MCF 10A (cell line): ENCODE measurements at regions not wholly inside any gene's neighbourhood (a gene's known extent, or its start where the extent isn't known, plus 50 kb on each side); places are given as distances from the start of the nearest gene placed in this dataset.

Experiments used
- BruUV-seq: library from RNA; stranded (reverse); fragments of 400-500 nt; replicated peaks from 2 replicates; lab custom pipeline; 2021; lab: Mats Ljungman, UMichigan
- CTCF ChIA-PET: fragments of 300-600 bp; sonication (Branson Sonifier 250); formaldehyde crosslinking; extraction: SDS; loops from one replicate; lab custom pipeline; 2021; ENCODE audit warnings: antibody characterized with exemption, inconsistent platforms; lab: Yijun Ruan, JAX
- POLR2A ChIA-PET: fragments of 300-600, 350-650 bp; sonication (Branson Sonifier 250); formaldehyde crosslinking; extraction: SDS; loops from one replicate; lab custom pipeline; 2020; ENCODE audit warnings: antibody characterized with exemption, inconsistent platforms; lab: Yijun Ruan, JAX
- DNase-seq: peaks from one replicate; pipeline ENCODE4 v3.0.0-alpha.2; 2018; ENCODE audit not compliant: unreplicated experiment
- H3K27ac Mint-ChIP-seq: one replicate; pipeline ENCODE4 v1.8.0; 2022; ENCODE audit warnings: mild to moderate bottlenecking, low read depth, mixed read lengths; ENCODE audit not compliant: unreplicated experiment
- H3K27me3 Mint-ChIP-seq: one replicate; pipeline ENCODE4 v1.8.0; 2022; ENCODE audit warnings: mixed read lengths; ENCODE audit not compliant: insufficient read depth, unreplicated experiment
- H3K36me3 Mint-ChIP-seq: one replicate; pipeline ENCODE4 v1.8.0; 2022; ENCODE audit warnings: mild to moderate bottlenecking, moderate library complexity, mixed read lengths; ENCODE audit not compliant: insufficient read depth, unreplicated experiment
- H3K4me1 Mint-ChIP-seq: one replicate; pipeline ENCODE4 v1.8.0; 2022; ENCODE audit warnings: mixed read lengths; ENCODE audit not compliant: insufficient read depth, unreplicated experiment
- H3K4me3 Mint-ChIP-seq: one replicate; pipeline ENCODE4 v1.8.0; 2022; ENCODE audit warnings: mild to moderate bottlenecking, moderate library complexity, mixed read lengths; ENCODE audit not compliant: unreplicated experiment
- H3K9me3 Mint-ChIP-seq: one replicate; pipeline ENCODE4 v1.8.0; 2022; ENCODE audit warnings: mixed read lengths; ENCODE audit not compliant: unreplicated experiment
- intact Hi-C: fragments of 100-400 bp; cut with micrococcal nuclease; formaldehyde crosslinking; loops from 2 replicates; pipeline ENCODE4 v1.14.1; 2022
- TF ChIP-seq, protein P1 (sequence below): fragments of 200-600 bp; IDR thresholded peaks from one replicate; pipeline ENCODE4 v1.8.0; 2022; ENCODE audit warnings: antibody characterized with exemption, mild to moderate bottlenecking; ENCODE audit not compliant: unreplicated experiment

DNA sequence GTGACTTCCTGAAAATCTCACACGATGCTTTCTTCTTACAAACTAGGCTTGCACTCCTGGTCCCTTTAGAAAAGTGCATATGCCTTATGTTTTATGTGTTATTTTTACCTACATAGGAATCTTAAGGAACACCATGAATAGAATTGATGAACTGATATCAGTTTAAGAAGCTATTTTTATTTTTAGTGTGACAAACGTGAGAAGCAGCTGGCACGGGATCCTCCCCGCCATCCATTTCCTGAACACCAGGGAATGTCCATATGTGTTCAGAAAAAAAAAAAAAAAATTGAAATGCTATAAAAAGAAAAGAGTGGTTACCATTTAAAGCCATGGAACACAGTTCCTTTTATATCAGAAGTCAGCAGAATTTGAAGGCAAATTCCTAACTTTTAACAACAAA lies 1096.1 kb upstream of the PRKX start:
- no peak overlapping the region for H3K27ac Mint-ChIP-seq

DNA sequence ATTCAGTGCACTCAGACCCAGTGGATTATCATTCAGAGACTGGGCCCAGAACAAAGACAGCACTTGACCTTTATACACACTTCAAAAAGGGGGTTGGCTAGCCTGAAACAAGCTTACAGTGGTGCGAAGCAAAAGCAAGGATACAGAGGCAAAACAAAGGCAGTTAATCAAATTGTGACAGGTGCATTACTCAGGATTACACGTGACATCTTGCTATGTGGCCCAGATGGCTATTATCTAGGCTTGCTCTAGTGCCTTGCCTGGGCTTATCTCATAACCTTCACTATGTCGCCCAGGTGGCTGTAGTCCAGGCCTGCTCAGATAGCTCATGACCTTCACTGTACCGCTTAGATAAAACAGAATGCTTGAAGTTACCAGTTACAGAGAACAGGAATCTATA lies 1092.1 kb upstream of the PRKX start:
- Mint-ChIP-seq H3K9me3 (peaks cover 9% of the 10 kb centered on the region), H3K4me1 (no peaks in the 10 kb centered on the region), H3K27ac (no peak overlapping the region), H3K36me3 (no peaks in the 10 kb centered on the region), H3K4me3 (no peak overlapping the region), H3K27me3 (no peaks in the 10 kb centered on the region)
- no peak for DNase-seq
- no TSS peak for BruUV-seq
- intact Hi-C loops, result no loop called here
- TF ChIP-seq, protein P1, sequence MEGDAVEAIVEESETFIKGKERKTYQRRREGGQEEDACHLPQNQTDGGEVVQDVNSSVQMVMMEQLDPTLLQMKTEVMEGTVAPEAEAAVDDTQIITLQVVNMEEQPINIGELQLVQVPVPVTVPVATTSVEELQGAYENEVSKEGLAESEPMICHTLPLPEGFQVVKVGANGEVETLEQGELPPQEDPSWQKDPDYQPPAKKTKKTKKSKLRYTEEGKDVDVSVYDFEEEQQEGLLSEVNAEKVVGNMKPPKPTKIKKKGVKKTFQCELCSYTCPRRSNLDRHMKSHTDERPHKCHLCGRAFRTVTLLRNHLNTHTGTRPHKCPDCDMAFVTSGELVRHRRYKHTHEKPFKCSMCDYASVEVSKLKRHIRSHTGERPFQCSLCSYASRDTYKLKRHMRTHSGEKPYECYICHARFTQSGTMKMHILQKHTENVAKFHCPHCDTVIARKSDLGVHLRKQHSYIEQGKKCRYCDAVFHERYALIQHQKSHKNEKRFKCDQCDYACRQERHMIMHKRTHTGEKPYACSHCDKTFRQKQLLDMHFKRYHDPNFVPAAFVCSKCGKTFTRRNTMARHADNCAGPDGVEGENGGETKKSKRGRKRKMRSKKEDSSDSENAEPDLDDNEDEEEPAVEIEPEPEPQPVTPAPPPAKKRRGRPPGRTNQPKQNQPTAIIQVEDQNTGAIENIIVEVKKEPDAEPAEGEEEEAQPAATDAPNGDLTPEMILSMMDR, result no peak
- ChIA-PET CTCF (no interaction called here), POLR2A (no interaction called here)

More for the DNA sequence above, 1096.1 kb upstream of the PRKX start:
- no peak for DNase-seq
- intact Hi-C loops, result no loop called here
- peaks cover under 1% of the 10 kb centered on the region for H3K9me3 Mint-ChIP-seq
- no peaks in the 10 kb centered on the region for H3K36me3 Mint-ChIP-seq
- no peaks in the 10 kb centered on the region for H3K27me3 Mint-ChIP-seq
- ChIA-PET POLR2A (no interaction called here), CTCF (no interaction called here)
- TF ChIP-seq, protein P1, result no peak
- BruUV-seq, result no TSS peak
- no peaks in the 10 kb centered on the region for H3K4me1 Mint-ChIP-seq
- no peak overlapping the region for H3K4me3 Mint-ChIP-seq

DNA sequence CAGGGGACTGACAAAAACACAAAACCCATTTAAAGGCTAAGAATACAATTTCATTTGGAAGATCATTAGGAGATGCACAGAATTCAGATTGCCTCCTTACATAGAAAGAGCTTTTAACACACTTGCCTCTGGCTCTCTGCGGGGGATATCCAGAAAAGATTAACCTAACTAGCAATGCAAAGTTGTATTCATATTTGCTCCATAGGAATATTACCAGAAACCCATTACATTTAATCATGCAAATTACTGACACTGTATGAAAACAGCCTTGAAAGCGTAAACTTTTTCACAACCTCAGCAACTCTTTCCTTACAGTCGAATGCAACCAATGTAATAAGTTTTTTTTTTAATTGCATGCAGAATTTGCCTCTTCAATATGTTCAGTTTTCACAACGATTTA lies 1087.3 kb upstream of the PRKX start:
- no TSS peak for BruUV-seq
- no peak overlapping the region for H3K4me3 Mint-ChIP-seq
- no peaks in the 10 kb centered on the region for H3K4me1 Mint-ChIP-seq
- TF ChIP-seq, protein P1, result no peak
- CTCF ChIA-PET, result no interaction called here
- no peaks in the 10 kb centered on the region for H3K36me3 Mint-ChIP-seq
- intact Hi-C loops, result no loop called here
- H3K27ac Mint-ChIP-seq, result no peak overlapping the region
- no peaks in the 10 kb centered on the region for H3K27me3 Mint-ChIP-seq
- no peak for DNase-seq
- POLR2A ChIA-PET, result no interaction called here
- peaks cover 20% of the 10 kb centered on the region for H3K9me3 Mint-ChIP-seq

DNA sequence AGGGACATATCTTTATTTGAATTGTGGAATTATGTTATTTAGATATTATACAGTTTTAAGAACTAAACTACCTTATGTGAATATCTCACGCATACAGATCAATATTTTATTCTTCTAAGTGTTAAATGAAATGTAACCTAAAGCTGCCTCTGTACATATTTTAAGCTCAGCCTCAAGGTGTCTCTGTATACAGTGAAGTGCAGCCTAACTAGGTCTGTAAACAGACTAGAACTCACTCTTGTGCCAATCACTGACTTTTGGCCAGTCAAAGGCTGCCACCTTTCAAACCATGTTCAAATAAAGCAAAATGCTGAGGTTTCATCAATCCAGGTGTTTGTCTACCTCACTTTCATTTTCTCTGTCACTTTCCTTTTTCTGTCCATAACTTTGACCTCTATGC lies 1074.5 kb upstream of the PRKX start:
- TF ChIP-seq, protein P1, result no peak
- intact Hi-C loops, result loop anchor here (2.0 kb wide), 1 partner anchor 325 kb away; no protein-coding TSS in a partner anchor
- ChIA-PET POLR2A (no interaction called here), CTCF (no interaction called here)
- DNase-seq, result no peak
- Mint-ChIP-seq H3K4me1 (no peaks in the 10 kb centered on the region), H3K27ac (no peak overlapping the region), H3K36me3 (no peaks in the 10 kb centered on the region), H3K27me3 (no peaks in the 10 kb centered on the region), H3K4me3 (no peak overlapping the region), H3K9me3 (no peaks in the 10 kb centered on the region)
- BruUV-seq, result no TSS peak
